Loucy (cell line): ENCODE measurements at regions not wholly inside any gene's neighbourhood (a gene's known extent, or its start where the extent isn't known, plus 50 kb on each side); places are given as distances from the start of the nearest gene placed in this dataset.

ENCODE experiments used
- H2AFZ ChIP-seq: fragments of 200-600 bp; sonication (generic); 2 replicates; pipeline ENCODE4 v1.6.0; 2016; ENCODE audit warnings: antibody characterized with exemption, mild to moderate bottlenecking, low read length, moderate library complexity
- H3F3A ChIP-seq: fragments of 200-600 bp; 2 replicates; pipeline ENCODE4 v1.6.0; 2016; ENCODE audit warnings: antibody characterized with exemption, low read depth, mild to moderate bottlenecking
- H3K27me3 ChIP-seq: fragments of 200-600 bp; sonication (generic); 2 replicates; pipeline ENCODE4 v1.6.1; 2014; ENCODE audit warnings: low read length, mild to moderate bottlenecking; ENCODE audit not compliant: insufficient read depth, poor library complexity, severe bottlenecking
- H3K36me3 ChIP-seq: fragments of 200-600 bp; sonication (generic); 2 replicates; pipeline ENCODE4 v1.6.1; 2016; ENCODE audit warnings: low read length; ENCODE audit not compliant: insufficient read depth
- H3K4me1 ChIP-seq: fragments of 200-600 bp; sonication (generic); 2 replicates; pipeline ENCODE4 v1.5.1; 2014; ENCODE audit warnings: low read length, mild to moderate bottlenecking; ENCODE audit not compliant: insufficient read depth, poor library complexity, severe bottlenecking
- H3K4me2 ChIP-seq: fragments of 200-600 bp; sonication (generic); 2 replicates; pipeline ENCODE4 v1.6.0; 2014; ENCODE audit warnings: antibody characterized with exemption, low read length, low read depth, mild to moderate bottlenecking; ENCODE audit not compliant: poor library complexity, severe bottlenecking
- H3K4me3 ChIP-seq: fragments of 200-600 bp; sonication (generic); 2 replicates; pipeline ENCODE4 v1.5.1; 2014; ENCODE audit warnings: low read length, mild to moderate bottlenecking, mixed read lengths; ENCODE audit not compliant: poor library complexity, severe bottlenecking
- H3K79me2 ChIP-seq: fragments of 200-600 bp; sonication (generic); 2 replicates; pipeline ENCODE4 v1.6.1; 2014; ENCODE audit warnings: low read length; ENCODE audit not compliant: insufficient read depth
- H3K9ac ChIP-seq: fragments of 200-600 bp; sonication (generic); 2 replicates; pipeline ENCODE4 v1.6.0; 2014; ENCODE audit warnings: mild to moderate bottlenecking, low read depth, low read length, moderate library complexity; ENCODE audit not compliant: poor library complexity, severe bottlenecking
- H3K9me2 ChIP-seq: fragments of 200-600 bp; sonication (generic); replicated peaks from 2 replicates; pipeline ENCODE4 v1.6.1; 2016; ENCODE audit warnings: low read depth, low read length, mixed read lengths
- H3K9me3 ChIP-seq: fragments of 200-600 bp; sonication (generic); 2 replicates; pipeline ENCODE4 v1.6.1; 2014; ENCODE audit warnings: mild to moderate bottlenecking, antibody characterized with exemption, low read length, low read depth; ENCODE audit not compliant: insufficient read depth
- H4K20me1 ChIP-seq: fragments of 200-600 bp; sonication (generic); 2 replicates; pipeline ENCODE4 v1.6.0; 2014; ENCODE audit warnings: antibody characterized with exemption, low read length, mild to moderate bottlenecking; ENCODE audit not compliant: insufficient read depth, poor library complexity, severe bottlenecking
- CTCF ChIP-seq: fragments of 200-600 bp; sonication (generic); conservative IDR thresholded peaks from 2 replicates; pipeline ENCODE4 v1.5.1; 2014; ENCODE audit warnings: mild to moderate bottlenecking, antibody characterized with exemption, low read length
- EZH2phosphoT487 ChIP-seq: fragments of 200-600 bp; IDR thresholded peaks from 2 replicates; pipeline ENCODE4 v1.6.1; 2018; ENCODE audit warnings: antibody characterized with exemption, mild to moderate bottlenecking, moderate library complexity, borderline replicate concordance

- no peaks in the 10 kb centered on the region for H3K4me1 ChIP-seq
- TF ChIP-seq CTCF (no peak), EZH2phosphoT487 (no peak)
- no peaks in the 10 kb centered on the region for H3K9me3 ChIP-seq
- no peak overlapping the region for H2AFZ ChIP-seq
- no peaks in the 10 kb centered on the region for H3K27me3 ChIP-seq
- H3K79me2 ChIP-seq = no peaks in the 10 kb centered on the region
- no peak overlapping the region for H3K9ac ChIP-seq
- no peak overlapping the region for H3K4me3 ChIP-seq
- no peaks in the 10 kb centered on the region for H3F3A ChIP-seq
- H3K4me2 ChIP-seq = no peak overlapping the region
- no peaks in the 10 kb centered on the region for H4K20me1 ChIP-seq
- H3K36me3 ChIP-seq = no peaks in the 10 kb centered on the region
- H3K9me2 ChIP-seq = no peaks in the 10 kb centered on the region
These were observed 816.4 kb downstream of the SOCS6 start for GRCh38 chr18:71105078-71105819.

- Histone ChIP-seq H3K9ac (no peak overlapping the region), H3K36me3 (no peaks in the 10 kb centered on the region)
- TF ChIP-seq CTCF (no peak), EZH2phosphoT487 (no peak)
These were observed 790.8 kb downstream of the SOCS6 start for GRCh38 chr18:71079606-71080005.

GRCh38 chr18:71077451-71077850 is 788.6 kb downstream of the SOCS6 start:
- Histone ChIP-seq H2AFZ (no peak overlapping the region), H4K20me1 (no peaks in the 10 kb centered on the region), H3K9me2 (no peaks in the 10 kb centered on the region), H3K36me3 (no peaks in the 10 kb centered on the region), H3F3A (no peaks in the 10 kb centered on the region), H3K4me2 (no peak overlapping the region), H3K27me3 (no peaks in the 10 kb centered on the region), H3K4me1 (no peaks in the 10 kb centered on the region), H3K4me3 (no peak overlapping the region), H3K9me3 (no peaks in the 10 kb centered on the region), H3K9ac (no peak overlapping the region), H3K79me2 (no peaks in the 10 kb centered on the region)
- TF ChIP-seq CTCF (no peak), EZH2phosphoT487 (no peak)

More at GRCh38 chr18:71079606-71080005, 790.8 kb downstream of the SOCS6 start:
- no peaks in the 10 kb centered on the region for H4K20me1 ChIP-seq
- H3K79me2 ChIP-seq = no peaks in the 10 kb centered on the region
- H3K9me2 ChIP-seq = no peaks in the 10 kb centered on the region
- no peaks in the 10 kb centered on the region for H3K4me1 ChIP-seq
- no peak overlapping the region for H3K4me2 ChIP-seq
- H3K9me3 ChIP-seq = no peaks in the 10 kb centered on the region
- no peaks in the 10 kb centered on the region for H3K27me3 ChIP-seq
- no peak overlapping the region for H3K4me3 ChIP-seq
- H3F3A ChIP-seq = no peaks in the 10 kb centered on the region
- H2AFZ ChIP-seq = no peak overlapping the region
